Cardiac fibroblast (primary cell): ENCODE measurements at regions not wholly inside any gene's neighbourhood (a gene's known extent, or its start where the extent isn't known, plus 50 kb on each side); places are given as distances from the start of the nearest gene placed in this dataset.

Experiments used
- DNase-seq, 2 donors: peaks; one replicate each; pipeline versions ENCODE4 v3.0.0 to v3.0.0-alpha.2; 2010; ENCODE audit warnings: low read depth in 2 of 2
- H3K4me3 ChIP-seq, 2 donors: replicated peaks in 1 of 2; 1 replicate in 1 of 2; 2 replicates in 1 of 2; pipeline ENCODE4 v1.5.1; 2011; ENCODE audit warnings: low read depth in 2 of 2, low read length in 2 of 2, mild to moderate bottlenecking in 2 of 2, moderate library complexity in 1 of 2
- CTCF ChIP-seq: IDR thresholded peaks from one replicate; pipeline ENCODE4 v1.5.1; 2011; ENCODE audit warnings: low read depth, mild to moderate bottlenecking, low read length, inconsistent platforms

GRCh38 chr6:92072387-92072786 lies 1347.0 kb downstream of the EPHA7 start:
- no peak for DNase-seq
- no peak for TF ChIP-seq CTCF
- H3K4me3 ChIP-seq: no peak overlapping the region

GRCh38 chr6:92069781-92070180 lies 1349.6 kb downstream of the EPHA7 start:
- no peak for DNase-seq
- no peak overlapping the region for H3K4me3 ChIP-seq
- no peak for TF ChIP-seq CTCF

- no peak for DNase-seq
- no peak overlapping the region for H3K4me3 ChIP-seq
- TF ChIP-seq CTCF: no peak
Measured at GRCh38 chr6:92052513-92052912, 1366.8 kb downstream of the EPHA7 start.

GRCh38 chr6:92050216-92050615 lies 1369.1 kb downstream of the EPHA7 start:
- no peak for TF ChIP-seq CTCF

GRCh38 chr6:92047860-92048259 lies 1371.5 kb downstream of the EPHA7 start:
- DNase-seq: no peak
- TF ChIP-seq CTCF: no peak
- no peak overlapping the region for H3K4me3 ChIP-seq

More at GRCh38 chr6:92050216-92050615, 1369.1 kb downstream of the EPHA7 start:
- DNase-seq: no peak
- H3K4me3 ChIP-seq: no peak overlapping the region

GRCh38 chr6:92047152-92047850 lies 1372.1 kb downstream of the EPHA7 start:
- no peak for DNase-seq
- no peak overlapping the region for H3K4me3 ChIP-seq
- TF ChIP-seq CTCF: no peak

- no peak for TF ChIP-seq CTCF
- DNase-seq: no peak
Measured at GRCh38 chr6:92044312-92044711, 1375.0 kb downstream of the EPHA7 start.

More at GRCh38 chr6:92044312-92044711, 1375.0 kb downstream of the EPHA7 start:
- no peak overlapping the region for H3K4me3 ChIP-seq
